T47D (cell line): ENCODE measurements at regions not wholly inside any gene's neighbourhood (a gene's known extent, or its start where the extent isn't known, plus 50 kb on each side); places are given as distances from the start of the nearest gene placed in this dataset.
"Not testable (repeated sequence)": the region's sequence is repeated elsewhere in the genome, so short reads cannot be mapped to it uniquely, and the experiment has no call there.

Experiments used
- DNase-seq, 2 experiments: peaks; one replicate each; pipeline versions ENCODE4 v3.0.0 to v3.0.0-alpha.2; 2011 to 2012; ENCODE audit warnings: low read depth in 1 of 2, low spot score in 1 of 2
- JUND ChIP-seq: IDR thresholded peaks from 2 replicates; pipeline ENCODE4 v1.6.1; 2012; ENCODE audit warnings: low read depth
- in situ Hi-C: cut with HindIII; loops from 2 replicates; pipeline ENCODE4 v1.10.0; 2016; ENCODE audit warnings: low sequenced_read_pairs, low pct_unique_long_range_greater_than_20kb

GRCh38 chr5:117118499-117118898 lies 543.9 kb upstream of the SEMA6A start:
- no peak for DNase-seq
- no peak for TF ChIP-seq JUND
- in situ Hi-C loops, result no loop called here

DNA sequence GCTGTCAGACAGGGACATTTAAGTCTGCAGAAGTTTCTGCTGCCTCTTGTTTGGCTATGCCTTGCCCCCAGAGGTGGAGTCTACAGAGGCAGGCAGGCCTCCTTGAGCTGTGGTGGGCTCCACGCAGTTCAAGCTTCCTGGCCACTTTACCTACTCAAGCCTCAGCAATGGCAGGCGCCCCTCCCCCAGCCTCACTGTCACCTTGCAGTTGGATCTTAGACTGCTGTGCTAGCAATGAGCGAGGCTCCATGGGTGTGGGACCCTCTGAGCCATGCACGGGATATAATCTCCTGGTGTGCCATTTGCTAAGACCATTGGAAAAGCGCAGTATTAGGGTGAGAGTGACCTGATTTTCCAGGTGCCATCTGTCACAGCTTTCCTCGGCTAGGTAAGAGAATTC lies 542.7 kb upstream of the SEMA6A start:
- in situ Hi-C loops, DNase-seq: not testable (repeated sequence)

GRCh38 chr5:117110548-117110947 lies 535.9 kb upstream of the SEMA6A start:
- no peak for DNase-seq
- TF ChIP-seq JUND, result no peak
- in situ Hi-C loops, result no loop called here

DNA sequence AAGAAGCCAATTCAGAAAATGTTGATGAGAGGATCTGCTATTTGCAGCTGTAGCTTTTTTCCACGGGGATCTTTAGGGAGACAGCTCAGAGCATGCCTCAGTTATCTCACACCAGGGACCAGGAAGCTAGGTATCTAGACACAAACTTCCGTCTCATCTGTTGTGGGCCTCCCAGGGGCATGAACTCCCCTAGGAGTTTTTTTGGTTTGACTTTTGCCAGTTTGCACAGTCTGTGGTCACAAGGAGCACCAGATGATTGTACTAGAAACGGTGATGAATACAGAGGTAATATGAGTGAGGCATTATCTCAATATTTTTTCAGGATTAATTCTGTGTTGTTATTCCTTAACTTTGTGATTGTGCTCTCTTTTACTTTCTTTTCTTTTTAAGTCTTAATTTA lies 533.2 kb upstream of the SEMA6A start:
- in situ Hi-C loops, result no loop called here
- TF ChIP-seq JUND, result no peak
- no peak for DNase-seq

- DNase-seq, result no peak
- TF ChIP-seq JUND, result no peak
- in situ Hi-C loops, result no loop called here
Observed at GRCh38 chr5:117103703-117104102, 529.1 kb upstream of the SEMA6A start.

- TF ChIP-seq JUND, result no peak
- DNase-seq, result no peak
- in situ Hi-C loops, result no loop called here
Observed at GRCh38 chr5:117102591-117102990, 528.0 kb upstream of the SEMA6A start.

DNA sequence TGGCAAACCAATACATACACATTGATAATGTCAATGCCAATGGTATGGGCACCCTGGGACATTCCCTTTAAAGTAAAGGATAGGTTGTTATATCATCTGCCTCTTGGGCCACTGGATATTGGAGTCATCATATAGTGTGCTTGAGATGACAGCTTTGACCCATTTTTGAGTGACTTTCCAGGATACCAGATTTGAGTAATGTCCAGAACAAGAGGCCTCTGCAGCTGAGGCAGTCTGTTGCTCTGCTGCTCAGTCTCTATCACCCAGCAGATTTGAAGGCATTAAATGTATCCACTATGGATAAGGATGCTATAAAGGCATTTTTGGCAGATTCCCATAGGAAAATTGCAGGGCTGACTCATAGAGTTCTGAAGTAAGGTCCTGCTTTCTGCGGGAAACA lies 525.6 kb upstream of the SEMA6A start:
- in situ Hi-C loops, result no loop called here
- no peak for TF ChIP-seq JUND
- no peak for DNase-seq

- no peak for DNase-seq
- TF ChIP-seq JUND, result no peak
- in situ Hi-C loops, result no loop called here
Observed at GRCh38 chr5:117098094-117098493, 523.5 kb upstream of the SEMA6A start.

DNA sequence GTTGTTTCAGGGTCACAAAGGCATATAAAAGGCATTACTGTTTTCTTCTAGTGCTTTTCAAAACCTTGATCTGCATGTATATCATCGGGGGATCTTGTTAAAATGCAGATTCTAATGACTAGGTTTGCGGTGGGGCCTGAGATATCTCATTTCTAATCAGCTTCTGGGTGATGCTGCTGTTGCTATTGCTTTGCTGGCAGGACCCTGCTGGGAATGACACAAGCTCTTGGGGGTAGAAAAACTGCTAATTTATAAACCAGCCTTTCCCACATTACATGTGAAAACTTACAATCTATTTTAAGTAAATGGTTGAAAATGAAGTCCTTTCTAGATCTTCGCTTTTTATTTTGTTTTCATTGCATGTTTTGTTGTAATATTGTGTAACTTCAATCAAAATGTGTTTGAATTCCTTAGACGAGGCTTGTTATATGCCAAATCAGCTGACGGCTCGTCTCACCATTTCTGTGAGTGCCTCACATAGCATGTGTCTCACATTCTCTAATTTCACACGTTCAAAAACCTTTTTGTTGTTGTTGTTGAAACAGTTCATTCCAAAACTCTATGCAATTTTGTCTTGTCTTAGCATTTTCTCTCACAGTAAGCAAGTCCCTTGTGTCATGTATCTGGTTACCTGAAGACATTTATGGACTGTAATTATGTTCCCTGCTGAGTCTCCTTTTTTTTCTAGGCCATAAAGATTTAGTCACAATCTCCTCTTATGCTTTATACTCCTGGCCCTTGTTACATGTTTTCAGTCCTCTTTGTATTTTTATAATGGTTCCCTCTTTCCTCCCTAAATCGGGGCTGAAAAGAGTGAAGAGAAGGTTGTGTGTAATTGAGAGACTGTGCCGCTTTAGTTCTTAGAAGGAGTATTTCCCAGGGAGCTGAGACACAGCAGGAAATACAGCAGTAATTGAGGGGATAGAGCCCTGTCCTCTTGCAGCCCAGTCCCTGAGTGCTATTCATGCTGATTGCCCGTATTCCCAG lies 521.0 kb upstream of the SEMA6A start:
- in situ Hi-C loops, result no loop called here
- DNase-seq, result no peak
- no peak for TF ChIP-seq JUND

GRCh38 chr5:117094114-117094815 lies 519.6 kb upstream of the SEMA6A start:
- in situ Hi-C loops, result no loop called here
- no peak for TF ChIP-seq JUND
- no peak for DNase-seq

- no peak for TF ChIP-seq JUND
- in situ Hi-C loops, result no loop called here
- no peak for DNase-seq
Observed at GRCh38 chr5:117093653-117094052, 519.0 kb upstream of the SEMA6A start.

DNA sequence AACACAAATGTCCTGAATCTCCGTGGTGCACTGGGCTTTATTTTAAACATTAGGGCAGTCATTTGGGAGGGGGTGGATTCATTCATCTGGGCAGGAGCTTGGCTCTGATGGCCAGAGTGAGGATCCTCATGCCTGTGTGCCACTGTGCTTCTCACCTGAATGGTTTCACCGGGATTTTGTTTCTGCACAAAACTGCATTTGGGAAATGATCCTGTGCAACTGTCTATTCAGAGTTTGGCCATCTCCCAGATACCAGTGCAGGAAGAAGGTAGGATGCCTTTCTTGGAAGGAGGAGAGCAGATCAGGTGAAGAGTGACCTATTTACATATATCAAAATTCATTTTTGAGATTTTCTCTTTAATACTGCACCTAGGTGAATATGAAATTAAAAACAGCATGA lies 514.4 kb upstream of the SEMA6A start:
- in situ Hi-C loops, result no loop called here
- DNase-seq, result no peak
- TF ChIP-seq JUND, result no peak

DNA sequence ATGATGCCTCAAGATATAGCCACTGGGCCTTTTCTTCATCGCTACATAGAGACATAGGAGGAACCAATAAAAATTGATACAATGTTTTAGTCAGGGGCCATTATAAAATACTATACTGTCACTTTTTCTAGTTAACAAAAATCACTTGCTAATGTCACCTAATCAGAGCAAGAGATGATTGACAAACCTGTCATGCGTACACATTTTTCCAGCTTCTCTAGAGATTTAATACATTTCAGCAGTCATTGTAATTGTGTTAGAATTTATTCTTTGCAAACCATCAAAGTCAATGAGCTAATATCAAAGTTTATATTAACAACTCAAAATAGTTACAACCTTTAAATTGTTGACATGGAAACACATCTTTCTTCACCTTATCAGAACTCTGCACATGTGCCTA lies 513.6 kb upstream of the SEMA6A start:
- no peak for TF ChIP-seq JUND
- in situ Hi-C loops, result no loop called here
- no peak for DNase-seq
